LNCAP (cell line): ENCODE measurements at regions not wholly inside any gene's neighbourhood (a gene's known extent, or its start where the extent isn't known, plus 50 kb on each side); places are given as distances from the start of the nearest gene placed in this dataset.

Source experiments
- TF ChIP-seq, protein P1 (sequence below): fragments of 450-650 bp; IDR thresholded peaks from 2 replicates; pipeline ENCODE4 v1.5.1; 2017; ENCODE audit warnings: mild to moderate bottlenecking

DNA sequence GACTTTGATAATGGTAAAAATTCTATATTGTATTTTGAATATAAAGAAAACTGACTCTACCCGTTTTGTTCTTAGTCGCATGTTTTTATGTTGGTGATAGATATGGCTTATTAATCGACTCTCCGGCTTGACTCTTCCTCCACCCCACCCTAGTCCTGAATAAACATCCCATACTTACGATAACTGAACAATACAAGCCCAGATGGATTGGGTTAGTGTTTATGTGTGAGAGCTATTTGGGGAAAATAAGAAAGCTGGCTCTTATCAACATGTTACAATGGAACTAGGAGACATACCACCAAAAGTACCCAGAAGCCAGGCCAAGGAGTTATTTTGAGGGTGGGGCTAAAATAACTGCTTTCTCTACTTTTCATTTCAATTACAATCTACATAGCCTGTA lies 796.3 kb downstream of the DIAPH3 start:
- TF ChIP-seq, protein P1, sequence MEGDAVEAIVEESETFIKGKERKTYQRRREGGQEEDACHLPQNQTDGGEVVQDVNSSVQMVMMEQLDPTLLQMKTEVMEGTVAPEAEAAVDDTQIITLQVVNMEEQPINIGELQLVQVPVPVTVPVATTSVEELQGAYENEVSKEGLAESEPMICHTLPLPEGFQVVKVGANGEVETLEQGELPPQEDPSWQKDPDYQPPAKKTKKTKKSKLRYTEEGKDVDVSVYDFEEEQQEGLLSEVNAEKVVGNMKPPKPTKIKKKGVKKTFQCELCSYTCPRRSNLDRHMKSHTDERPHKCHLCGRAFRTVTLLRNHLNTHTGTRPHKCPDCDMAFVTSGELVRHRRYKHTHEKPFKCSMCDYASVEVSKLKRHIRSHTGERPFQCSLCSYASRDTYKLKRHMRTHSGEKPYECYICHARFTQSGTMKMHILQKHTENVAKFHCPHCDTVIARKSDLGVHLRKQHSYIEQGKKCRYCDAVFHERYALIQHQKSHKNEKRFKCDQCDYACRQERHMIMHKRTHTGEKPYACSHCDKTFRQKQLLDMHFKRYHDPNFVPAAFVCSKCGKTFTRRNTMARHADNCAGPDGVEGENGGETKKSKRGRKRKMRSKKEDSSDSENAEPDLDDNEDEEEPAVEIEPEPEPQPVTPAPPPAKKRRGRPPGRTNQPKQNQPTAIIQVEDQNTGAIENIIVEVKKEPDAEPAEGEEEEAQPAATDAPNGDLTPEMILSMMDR = no peak

- TF ChIP-seq, protein P1 = no peak
Measured at GRCh38 chr13:59367904-59368303, 795.8 kb downstream of the DIAPH3 start.

- TF ChIP-seq, protein P1 = no peak
Measured at GRCh38 chr13:59368693-59369092, 795.0 kb downstream of the DIAPH3 start.

- TF ChIP-seq, protein P1 = no peak
Measured at GRCh38 chr13:59371229-59371628, 792.5 kb downstream of the DIAPH3 start.

GRCh38 chr13:59373341-59373740 lies 790.4 kb downstream of the DIAPH3 start:
- TF ChIP-seq, protein P1 = no peak

- TF ChIP-seq, protein P1 = no peak
Measured at GRCh38 chr13:59374691-59375090, 789.0 kb downstream of the DIAPH3 start.

- TF ChIP-seq, protein P1 = no peak
Measured at GRCh38 chr13:59384154-59384553, 779.6 kb downstream of the DIAPH3 start.

GRCh38 chr13:59391696-59392095 lies 772.0 kb downstream of the DIAPH3 start:
- TF ChIP-seq, protein P1 = peak; percentile 74
